ENCODE measurements at regions not wholly inside any gene's neighbourhood (a gene's known extent, or its start where the extent isn't known, plus 50 kb on each side); places are given as distances from the start of the nearest gene placed in this dataset.

DNA sequence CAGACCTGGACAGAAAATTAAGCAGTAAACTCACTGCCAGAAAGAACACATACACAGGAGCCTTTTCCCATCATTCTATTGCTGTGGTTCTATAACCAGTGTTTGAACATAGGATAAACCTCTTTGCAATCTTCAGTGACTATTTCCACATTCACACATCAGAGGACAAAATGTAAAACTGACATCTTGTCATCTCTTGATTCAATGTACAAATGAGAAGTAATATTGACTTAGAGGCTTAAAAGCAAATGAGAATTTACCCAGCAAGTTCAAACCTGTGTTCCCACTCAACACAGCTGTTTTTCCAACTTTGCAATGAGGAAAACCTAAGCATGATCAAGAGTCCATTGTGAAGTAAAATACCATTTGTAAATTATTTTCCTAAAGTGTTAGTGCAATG lies 307.1 kb upstream of the CPXCR1 start (continued):
- TF ChIP-seq TBX2 (CRISPR knock-in tag; IDR thresholded peaks at IDR 0.05; ENCODE audit: borderline replicate concordance) (peak; percentile 39; the same call in 1 of the 2 replicates), RCOR2 (CRISPR knock-in tag; IDR thresholded peaks at IDR 0.05) (peak; percentile 31; the same call in 1 of the 2 replicates), ZFP1 (CRISPR knock-in tag; IDR thresholded peaks at IDR 0.05) (no peak), XRCC5 (optimal IDR thresholded peaks at IDR 0.05; ENCODE audit: low read length) (no peak), ZNF329 (CRISPR knock-in tag; IDR thresholded peaks at IDR 0.05; ENCODE audit: low read depth) (no peak), CREM (IDR thresholded peaks at IDR 0.05) (peak; percentile 85), CREM (CRISPR knock-in tag; IDR thresholded peaks at IDR 0.05) (no peak), ELF3 (CRISPR knock-in tag; IDR thresholded peaks at IDR 0.05) (peak; percentile 53), FOXA3 (CRISPR knock-in tag; IDR thresholded peaks at IDR 0.05) (peak; percentile 81), FOXO1 (CRISPR knock-in tag; IDR thresholded peaks at IDR 0.05) (peak; percentile 46; the same call in 1 of the 2 replicates), ZFP36L1 (CRISPR knock-in tag; IDR thresholded peaks at IDR 0.05) (0 out of 2 replicates have a peak, but pooled peaks have one; percentile 28), CEBPG (CRISPR knock-in tag; IDR thresholded peaks at IDR 0.05) (peak; percentile 90), ZMYM4 (CRISPR knock-in tag; IDR thresholded peaks at IDR 0.05) (peak; percentile 69), ZNF607 (CRISPR knock-in tag; IDR thresholded peaks at IDR 0.05; ENCODE audit: borderline replicate concordance) (no peak), SOX5 (CRISPR knock-in tag; IDR thresholded peaks at IDR 0.05; ENCODE audit: borderline replicate concordance) (peak; percentile 55; the same call in 1 of the 2 replicates), THAP11 (CRISPR knock-in tag; IDR thresholded peaks at IDR 0.05) (peak; percentile 22; the same call in 1 of the 2 replicates), FOXJ3 (CRISPR knock-in tag; IDR thresholded peaks at IDR 0.05; ENCODE audit: borderline replicate concordance) (peak; percentile 86; the same call in 1 of the 2 replicates), FOXA1 (IDR thresholded peaks at IDR 0.05) (peak; percentile 41; the same call in 1 of the 2 replicates), FOXA1 (CRISPR knock-in tag; IDR thresholded peaks at IDR 0.05) (peak; percentile 80), POGZ (CRISPR knock-in tag; IDR thresholded peaks at IDR 0.05) (peak; percentile 46; the same call in 1 of the 2 replicates), NFIC (IDR thresholded peaks at IDR 0.05; ENCODE audit: low read length) (peak; percentile 87), RORA (CRISPR knock-in tag; IDR thresholded peaks at IDR 0.05) (no peak), MEIS2 (CRISPR knock-in tag; IDR thresholded peaks at IDR 0.05) (peak; percentile 79; the same call in 1 of the 2 replicates), SAP130 (CRISPR knock-in tag; IDR thresholded peaks at IDR 0.05; ENCODE audit: low read depth) (peak; percentile 42; the same call in 1 of the 2 replicates), SIX1 (CRISPR knock-in tag; IDR thresholded peaks at IDR 0.05; ENCODE audit: borderline replicate concordance) (peak; percentile 41; the same call in 1 of the 2 replicates), ZFP90 (CRISPR knock-in tag; IDR thresholded peaks at IDR 0.05; ENCODE audit: borderline replicate concordance) (no peak)
- TF ChIP-seq, protein P1, sequence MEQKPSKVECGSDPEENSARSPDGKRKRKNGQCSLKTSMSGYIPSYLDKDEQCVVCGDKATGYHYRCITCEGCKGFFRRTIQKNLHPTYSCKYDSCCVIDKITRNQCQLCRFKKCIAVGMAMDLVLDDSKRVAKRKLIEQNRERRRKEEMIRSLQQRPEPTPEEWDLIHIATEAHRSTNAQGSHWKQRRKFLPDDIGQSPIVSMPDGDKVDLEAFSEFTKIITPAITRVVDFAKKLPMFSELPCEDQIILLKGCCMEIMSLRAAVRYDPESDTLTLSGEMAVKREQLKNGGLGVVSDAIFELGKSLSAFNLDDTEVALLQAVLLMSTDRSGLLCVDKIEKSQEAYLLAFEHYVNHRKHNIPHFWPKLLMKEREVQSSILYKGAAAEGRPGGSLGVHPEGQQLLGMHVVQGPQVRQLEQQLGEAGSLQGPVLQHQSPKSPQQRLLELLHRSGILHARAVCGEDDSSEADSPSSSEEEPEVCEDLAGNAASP (CRISPR knock-in tag; IDR thresholded peaks at IDR 0.05; ENCODE audit: borderline replicate concordance) = 0 out of 2 replicates have a peak, but pooled peaks have one; percentile 13
- TF ChIP-seq, protein P2, sequence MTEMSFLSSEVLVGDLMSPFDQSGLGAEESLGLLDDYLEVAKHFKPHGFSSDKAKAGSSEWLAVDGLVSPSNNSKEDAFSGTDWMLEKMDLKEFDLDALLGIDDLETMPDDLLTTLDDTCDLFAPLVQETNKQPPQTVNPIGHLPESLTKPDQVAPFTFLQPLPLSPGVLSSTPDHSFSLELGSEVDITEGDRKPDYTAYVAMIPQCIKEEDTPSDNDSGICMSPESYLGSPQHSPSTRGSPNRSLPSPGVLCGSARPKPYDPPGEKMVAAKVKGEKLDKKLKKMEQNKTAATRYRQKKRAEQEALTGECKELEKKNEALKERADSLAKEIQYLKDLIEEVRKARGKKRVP (CRISPR knock-in tag; IDR thresholded peaks at IDR 0.05) = peak in 1 of 2 experiments; percentile 96; a peak in 2 of 4 replicates
- TF ChIP-seq, protein P3, sequence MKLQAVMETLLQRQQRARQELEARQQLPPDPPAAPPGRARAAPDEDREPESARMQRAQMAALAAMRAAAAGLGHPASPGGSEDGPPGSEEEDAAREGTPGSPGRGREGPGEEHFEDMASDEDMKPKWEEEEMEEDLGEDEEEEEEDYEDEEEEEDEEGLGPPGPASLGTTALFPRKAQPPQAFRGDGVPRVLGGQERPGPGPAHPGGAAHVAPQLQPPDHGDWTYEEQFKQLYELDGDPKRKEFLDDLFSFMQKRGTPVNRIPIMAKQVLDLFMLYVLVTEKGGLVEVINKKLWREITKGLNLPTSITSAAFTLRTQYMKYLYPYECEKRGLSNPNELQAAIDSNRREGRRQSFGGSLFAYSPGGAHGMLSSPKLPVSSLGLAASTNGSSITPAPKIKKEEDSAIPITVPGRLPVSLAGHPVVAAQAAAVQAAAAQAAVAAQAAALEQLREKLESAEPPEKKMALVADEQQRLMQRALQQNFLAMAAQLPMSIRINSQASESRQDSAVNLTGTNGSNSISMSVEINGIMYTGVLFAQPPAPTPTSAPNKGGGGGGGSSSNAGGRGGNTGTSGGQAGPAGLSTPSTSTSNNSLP (IDR thresholded peaks at IDR 0.05; ENCODE audit: low read depth, low read length) = peak; percentile 77; the same call in 1 of the 2 replicates
- TF ChIP-seq, protein P4, sequence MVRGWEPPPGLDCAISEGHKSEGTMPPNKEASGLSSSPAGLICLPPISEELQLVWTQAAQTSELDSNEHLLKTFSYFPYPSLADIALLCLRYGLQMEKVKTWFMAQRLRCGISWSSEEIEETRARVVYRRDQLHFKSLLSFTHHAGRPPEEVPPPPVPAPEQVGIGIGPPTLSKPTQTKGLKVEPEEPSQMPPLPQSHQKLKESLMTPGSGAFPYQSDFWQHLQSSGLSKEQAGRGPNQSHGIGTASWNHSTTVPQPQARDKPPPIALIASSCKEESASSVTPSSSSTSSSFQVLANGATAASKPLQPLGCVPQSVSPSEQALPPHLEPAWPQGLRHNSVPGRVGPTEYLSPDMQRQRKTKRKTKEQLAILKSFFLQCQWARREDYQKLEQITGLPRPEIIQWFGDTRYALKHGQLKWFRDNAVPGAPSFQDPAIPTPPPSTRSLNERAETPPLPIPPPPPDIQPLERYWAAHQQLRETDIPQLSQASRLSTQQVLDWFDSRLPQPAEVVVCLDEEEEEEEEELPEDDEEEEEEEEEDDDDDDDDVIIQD (CRISPR knock-in tag; IDR thresholded peaks at IDR 0.05; ENCODE audit: low read depth) = peak; percentile 68; the same call in 1 of the 2 replicates

Measured in HepG2 (cell line).